Nucleus accumbens (tissue), 56 donors: ENCODE measurements at regions not wholly inside any gene's neighbourhood (a gene's known extent, or its start where the extent isn't known, plus 50 kb on each side); places are given as distances from the start of the nearest gene placed in this dataset.
A peak's percentile ranks its signal among the peaks of the same experiment; 100 is the strongest.
"Not testable (repeated sequence)": the region's sequence is repeated elsewhere in the genome, so short reads cannot be mapped to it uniquely, and the experiment has no call there.

ENCODE experiments used
- DNase-seq, 56 donors: peaks; one replicate each; lab custom pipeline; 2025; lab: John Stamatoyannopoulos, UW

GRCh38 chr7:149570784-149571183 lies 73.2 kb upstream of the ZNF746 start:
- no peak for DNase-seq

DNA sequence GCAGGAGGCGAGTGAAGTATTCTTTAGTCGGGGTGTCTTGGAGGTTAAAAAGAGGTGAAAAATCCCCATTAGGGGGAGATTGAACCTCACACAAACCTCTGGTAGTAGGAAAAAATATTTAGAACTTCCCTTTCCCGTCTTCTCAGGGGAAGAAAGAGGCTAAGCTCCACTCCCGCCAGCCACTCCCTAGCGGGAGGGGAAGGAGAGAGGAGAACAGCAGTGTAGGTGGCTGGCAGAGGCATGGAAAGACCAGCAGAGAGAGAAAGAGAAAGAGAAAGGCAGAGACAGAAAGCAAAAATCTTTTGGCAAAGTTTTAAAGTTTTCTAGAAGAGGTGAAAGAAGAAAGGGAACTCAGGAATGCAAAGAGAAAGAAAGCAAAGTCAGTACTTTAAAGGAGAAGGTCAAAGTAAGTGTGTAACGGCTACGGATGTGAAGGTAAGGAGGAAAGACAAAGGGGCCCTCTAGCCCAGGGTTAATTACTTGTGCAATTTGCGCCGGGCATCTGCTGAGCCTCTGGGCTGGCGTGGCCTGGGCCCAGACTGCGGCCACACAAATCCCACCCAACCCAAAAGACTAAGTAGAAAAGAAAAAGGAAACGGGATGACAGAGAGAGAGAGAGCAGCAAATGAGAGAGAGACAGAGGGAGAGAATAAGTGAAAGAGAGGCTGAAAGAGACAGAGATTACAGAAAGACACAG lies 72.3 kb upstream of the ZNF746 start:
- no peak for DNase-seq

DNA sequence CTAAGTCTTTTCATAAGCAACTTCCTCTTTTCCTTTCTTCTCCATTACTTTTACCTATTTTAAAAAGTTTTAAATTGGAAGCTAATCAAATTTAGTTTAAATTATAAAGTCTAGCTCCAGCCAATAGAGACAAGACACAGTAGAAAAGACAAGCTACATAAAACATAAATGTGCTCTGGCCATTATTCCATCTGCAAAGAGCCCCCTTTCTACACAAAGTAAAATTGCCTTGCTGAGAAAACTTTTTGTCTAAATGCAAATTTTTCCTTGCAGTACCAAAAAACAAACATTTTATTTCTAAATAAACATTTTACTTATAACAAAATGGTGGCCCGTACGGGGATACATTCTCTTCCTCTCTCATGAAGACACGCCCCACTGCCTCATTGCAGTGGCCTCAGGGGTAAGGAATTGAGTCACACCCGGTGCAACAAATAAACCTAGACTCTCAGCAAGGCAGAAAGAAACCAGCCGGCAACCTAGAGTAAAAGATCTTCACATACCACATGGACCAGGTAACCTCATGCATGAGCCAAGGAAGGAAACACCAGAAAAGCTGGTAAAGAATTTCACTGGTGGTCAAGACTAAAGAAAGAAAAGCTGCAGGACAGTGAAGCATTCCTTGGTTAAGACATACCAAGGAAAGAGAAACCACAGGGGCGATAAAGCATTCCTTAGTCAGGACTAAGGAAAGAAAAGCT lies 71.6 kb upstream of the ZNF746 start:
- DNase-seq, result no peak

DNA sequence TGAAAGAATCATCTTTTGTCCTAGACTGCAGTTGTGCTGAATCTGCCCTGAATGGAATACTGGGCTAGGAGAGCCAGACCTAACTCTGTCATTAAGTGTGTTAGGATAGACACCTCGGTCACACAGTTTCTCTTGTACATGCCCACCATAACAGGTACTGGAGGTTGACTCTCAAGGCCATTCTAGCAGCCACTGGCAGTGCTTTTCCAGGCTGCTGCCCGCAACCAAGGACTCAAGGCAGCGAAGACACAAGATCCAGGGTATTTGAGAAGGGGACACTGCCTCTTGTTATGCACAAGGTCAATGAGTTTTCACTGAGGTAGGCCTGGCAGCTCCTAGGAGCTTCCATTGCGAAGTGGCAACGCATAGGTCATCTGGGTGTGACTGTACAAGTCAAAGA lies 70.6 kb upstream of the ZNF746 start:
- DNase-seq, result no peak

DNA sequence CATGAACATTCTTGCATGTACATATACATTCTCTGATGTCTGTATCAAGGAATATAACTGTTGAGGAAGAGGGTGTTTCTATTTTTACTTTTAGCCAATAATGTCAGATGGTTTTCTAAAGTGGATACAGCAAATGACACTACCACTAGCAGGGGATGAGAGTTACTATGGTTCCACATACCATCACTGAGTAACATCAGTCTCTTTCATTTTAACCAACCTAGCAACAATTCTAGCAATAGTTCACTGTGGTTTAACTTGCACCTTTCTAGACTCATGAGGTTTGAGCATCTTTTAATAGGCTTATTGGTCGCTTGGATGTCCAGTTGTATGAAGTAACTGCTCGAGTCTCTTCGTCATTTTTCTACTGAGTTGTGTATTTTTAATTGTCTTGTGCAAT lies 68.5 kb upstream of the ZNF746 start:
- no peak for DNase-seq

GRCh38 chr7:149565096-149565382 lies 67.4 kb upstream of the ZNF746 start:
- DNase-seq, result no peak

DNA sequence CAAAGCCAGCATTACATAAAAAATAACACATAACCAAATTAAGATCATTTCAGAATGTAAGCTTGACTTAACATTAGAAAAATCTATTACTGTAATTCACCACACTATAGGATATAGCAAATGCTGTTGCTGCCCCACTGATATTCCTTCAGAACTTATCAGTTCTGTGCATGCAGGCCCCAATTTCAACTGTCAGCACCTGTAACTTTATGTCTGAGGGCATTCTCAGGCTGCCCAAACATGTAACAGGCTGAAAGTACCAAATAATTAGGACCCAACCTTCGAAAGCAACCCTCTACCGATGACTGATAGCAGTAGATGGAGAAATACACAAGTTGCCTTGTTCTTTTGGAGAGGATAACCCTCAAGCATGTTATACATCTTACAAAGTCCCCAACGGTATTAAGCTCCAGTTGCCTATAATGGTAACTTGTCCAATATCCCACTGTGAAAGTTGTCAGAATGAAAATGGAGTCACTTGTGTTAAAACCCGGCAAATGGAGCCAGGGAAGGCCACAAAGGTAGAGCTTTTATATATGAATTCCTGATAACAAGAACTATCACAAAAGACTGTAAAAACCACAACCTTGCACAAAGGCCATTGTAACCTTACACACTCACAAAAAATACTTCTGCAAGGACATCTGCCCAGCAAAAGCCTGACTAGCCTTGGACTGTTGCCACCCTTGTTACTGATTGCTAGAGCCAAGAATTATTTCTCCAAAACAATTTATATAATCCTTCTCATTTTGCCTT lies 66.9 kb upstream of the ZNF746 start:
- no peak for DNase-seq

GRCh38 chr7:149562602-149563001 lies 65.0 kb upstream of the ZNF746 start:
- DNase-seq, result no peak

DNA sequence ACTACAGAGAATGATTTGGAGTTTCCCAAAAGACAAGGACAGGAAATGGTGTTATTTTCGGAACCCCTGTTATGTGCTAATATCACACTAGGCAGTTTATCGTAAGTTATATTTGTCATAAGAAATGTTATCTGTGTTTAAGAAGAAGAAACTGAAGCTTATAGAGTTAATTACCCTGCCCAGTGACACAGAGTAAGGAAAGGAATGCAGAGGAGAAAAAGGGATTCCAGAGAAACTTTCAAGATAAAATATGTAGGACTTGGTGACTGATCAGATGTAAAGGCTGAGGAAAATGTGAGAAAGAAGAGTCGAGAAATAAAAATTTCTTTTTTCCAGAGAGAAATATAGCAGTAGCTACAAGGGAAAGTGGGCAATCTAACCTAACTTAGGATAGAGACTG lies 63.5 kb upstream of the ZNF746 start:
- no peak for DNase-seq

DNA sequence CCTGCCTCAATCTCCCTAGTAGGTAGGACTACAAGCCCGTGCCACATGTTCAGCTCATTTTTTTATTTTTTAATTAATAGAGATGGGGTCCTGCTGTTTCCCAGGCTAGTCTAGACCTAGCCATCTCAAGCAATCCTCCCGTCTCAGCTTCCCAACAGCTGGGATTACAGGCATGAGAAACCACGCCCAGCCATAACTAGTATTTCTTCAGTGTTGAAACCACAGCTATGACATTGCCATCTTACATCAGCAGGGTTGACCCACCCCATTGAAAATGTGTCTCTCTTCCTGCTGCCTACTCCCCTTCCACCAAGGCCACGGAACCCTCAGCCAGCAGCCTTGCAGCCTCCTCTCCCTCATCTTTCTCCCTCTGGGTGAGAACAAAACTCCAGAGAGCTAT lies 62.1 kb upstream of the ZNF746 start:
- DNase-seq, result no peak

GRCh38 chr7:149558149-149558861 lies 60.7 kb upstream of the ZNF746 start:
- DNase-seq, result peak in 27 of 56 donors; percentile 2 to 81 (median 36)

GRCh38 chr7:149556525-149556924 lies 58.9 kb upstream of the ZNF746 start:
- not testable (repeated sequence) for DNase-seq

DNA sequence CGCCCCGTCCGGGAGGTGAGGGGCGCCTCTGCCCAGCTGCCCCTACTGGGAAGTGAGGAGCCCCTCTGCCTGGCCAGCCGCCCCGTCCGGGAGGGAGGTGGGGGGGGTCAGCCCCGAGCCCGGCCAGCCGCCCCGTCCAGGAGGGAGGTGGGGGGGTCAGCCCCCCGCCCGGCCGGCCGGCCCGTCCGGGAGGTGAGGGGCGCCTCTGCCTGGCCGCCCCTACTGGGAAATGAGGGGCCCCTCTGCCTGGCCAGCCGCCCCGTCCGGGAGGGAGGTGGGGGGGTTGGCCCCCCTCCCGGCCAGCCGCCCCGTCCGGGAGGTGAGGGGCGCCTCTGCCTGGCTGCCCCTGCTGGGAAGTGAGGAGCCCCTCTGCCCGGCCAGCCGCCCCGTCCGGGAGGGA lies 57.2 kb upstream of the ZNF746 start:
- DNase-seq, result not testable (repeated sequence)

GRCh38 chr7:149553991-149554390 lies 56.4 kb upstream of the ZNF746 start:
- DNase-seq, result not testable (repeated sequence)

DNA sequence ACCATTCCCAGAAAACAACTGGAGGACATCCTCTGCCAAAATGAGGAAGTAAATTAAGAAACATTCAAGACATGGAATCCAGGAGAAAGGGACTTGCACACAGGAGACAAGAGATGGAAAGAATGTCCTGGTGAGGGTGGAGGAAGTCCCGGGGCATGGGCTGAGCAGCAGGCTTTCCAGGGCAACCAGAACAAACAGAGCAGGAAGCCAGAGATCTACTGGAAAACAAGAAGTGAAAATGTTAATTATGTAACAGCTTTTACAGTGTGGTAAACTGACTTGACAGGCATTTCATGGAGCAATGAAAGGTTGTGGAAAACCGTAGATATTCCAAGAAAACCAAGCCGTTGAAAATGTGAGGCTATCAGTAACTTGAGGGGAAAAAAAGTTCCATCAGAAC lies 55.2 kb upstream of the ZNF746 start:
- no peak for DNase-seq
